Neural crest cell (in vitro differentiated cells): ENCODE measurements at regions not wholly inside any gene's neighbourhood (a gene's known extent, or its start where the extent isn't known, plus 50 kb on each side); places are given as distances from the start of the nearest gene placed in this dataset.

Experiments used
- DNase-seq: peaks from one replicate; pipeline ENCODE4 v3.0.0; 2021; ENCODE audit warnings: low read depth, mixed read lengths, low spot score
- H3K27ac Mint-ChIP-seq: one replicate; pipeline ENCODE4 v1.8.0; 2021; ENCODE audit warnings: mild to moderate bottlenecking, mixed read lengths; ENCODE audit not compliant: unreplicated experiment
- H3K27me3 Mint-ChIP-seq: 2 replicates; pipeline ENCODE4 v1.8.0; 2021; ENCODE audit warnings: low read depth, mild to moderate bottlenecking, mixed read lengths
- H3K36me3 Mint-ChIP-seq: 2 replicates; pipeline ENCODE4 v1.8.0; 2021; ENCODE audit warnings: low read depth, mild to moderate bottlenecking, mixed read lengths
- H3K4me1 Mint-ChIP-seq: 2 replicates; pipeline ENCODE4 v1.8.0; 2021; ENCODE audit warnings: mixed read lengths
- H3K4me3 Mint-ChIP-seq: one replicate; pipeline ENCODE4 v1.8.0; 2021; ENCODE audit warnings: mild to moderate bottlenecking, mixed read lengths
- H3K9me3 Mint-ChIP-seq: 2 replicates; pipeline ENCODE4 v1.8.0; 2021; ENCODE audit warnings: mixed read lengths
- TF ChIP-seq, protein P1 (sequence below): fragments of 200-600 bp; sonication (generic); conservative IDR thresholded peaks from 2 replicates; pipeline ENCODE4 v1.5.0; 2021; ENCODE audit warnings: antibody characterized with exemption, mild to moderate bottlenecking

DNA sequence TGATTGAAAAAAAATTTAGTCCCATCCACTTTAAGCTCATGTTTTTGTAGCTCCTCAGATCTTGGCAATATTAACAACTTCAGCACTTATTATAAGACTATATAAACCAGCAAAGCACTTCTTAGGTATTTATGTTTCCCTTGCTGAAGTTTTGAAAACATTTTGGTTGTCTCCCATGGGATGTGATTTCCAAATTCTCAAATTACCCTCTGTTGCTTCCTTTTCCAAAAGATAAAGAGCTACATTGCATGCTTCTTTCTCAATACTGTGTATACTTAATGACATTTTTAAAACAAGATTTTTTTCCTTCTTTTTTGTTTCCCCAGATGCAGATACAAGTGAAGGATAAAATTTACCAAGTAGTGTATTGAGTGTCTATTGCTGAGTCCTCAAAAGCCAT is 567.1 kb downstream of the CSNK1G3 start:
- Mint-ChIP-seq H3K36me3 (peaks cover 9% of the 10 kb centered on the region), H3K4me1 (no peaks in the 10 kb centered on the region), H3K4me3 (no peak overlapping the region), H3K27ac (no peak overlapping the region), H3K9me3 (peaks cover 13% of the 10 kb centered on the region), H3K27me3 (no peaks in the 10 kb centered on the region)
- TF ChIP-seq, protein P1, sequence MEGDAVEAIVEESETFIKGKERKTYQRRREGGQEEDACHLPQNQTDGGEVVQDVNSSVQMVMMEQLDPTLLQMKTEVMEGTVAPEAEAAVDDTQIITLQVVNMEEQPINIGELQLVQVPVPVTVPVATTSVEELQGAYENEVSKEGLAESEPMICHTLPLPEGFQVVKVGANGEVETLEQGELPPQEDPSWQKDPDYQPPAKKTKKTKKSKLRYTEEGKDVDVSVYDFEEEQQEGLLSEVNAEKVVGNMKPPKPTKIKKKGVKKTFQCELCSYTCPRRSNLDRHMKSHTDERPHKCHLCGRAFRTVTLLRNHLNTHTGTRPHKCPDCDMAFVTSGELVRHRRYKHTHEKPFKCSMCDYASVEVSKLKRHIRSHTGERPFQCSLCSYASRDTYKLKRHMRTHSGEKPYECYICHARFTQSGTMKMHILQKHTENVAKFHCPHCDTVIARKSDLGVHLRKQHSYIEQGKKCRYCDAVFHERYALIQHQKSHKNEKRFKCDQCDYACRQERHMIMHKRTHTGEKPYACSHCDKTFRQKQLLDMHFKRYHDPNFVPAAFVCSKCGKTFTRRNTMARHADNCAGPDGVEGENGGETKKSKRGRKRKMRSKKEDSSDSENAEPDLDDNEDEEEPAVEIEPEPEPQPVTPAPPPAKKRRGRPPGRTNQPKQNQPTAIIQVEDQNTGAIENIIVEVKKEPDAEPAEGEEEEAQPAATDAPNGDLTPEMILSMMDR = no peak
- no peak for DNase-seq

DNA sequence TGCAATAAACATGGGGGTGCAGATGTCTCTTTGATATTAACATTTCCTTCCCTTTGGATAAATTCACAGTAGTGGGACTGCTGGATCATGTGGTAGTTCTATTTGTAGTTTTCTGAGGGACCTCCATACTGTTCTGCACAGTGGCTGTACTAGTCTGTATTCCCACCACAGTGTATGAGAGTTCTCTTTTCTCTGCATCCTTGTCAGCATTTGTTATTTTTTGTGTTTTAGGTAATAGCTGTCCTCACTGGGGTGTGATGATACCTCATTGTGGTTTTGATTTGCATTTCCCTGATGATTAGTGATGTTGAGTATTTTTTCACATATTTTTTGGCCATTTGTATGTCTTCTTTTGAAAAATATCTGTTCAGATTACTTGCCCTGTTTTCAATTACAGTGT is 562.5 kb downstream of the CSNK1G3 start:
- Mint-ChIP-seq H3K4me1 (peaks cover 16% of the 10 kb centered on the region), H3K36me3 (peaks cover 7% of the 10 kb centered on the region), H3K27me3 (no peaks in the 10 kb centered on the region), H3K9me3 (peaks cover 9% of the 10 kb centered on the region), H3K4me3 (no peak overlapping the region), H3K27ac (no peak overlapping the region)
- TF ChIP-seq, protein P1 = no peak
- no peak for DNase-seq

DNA sequence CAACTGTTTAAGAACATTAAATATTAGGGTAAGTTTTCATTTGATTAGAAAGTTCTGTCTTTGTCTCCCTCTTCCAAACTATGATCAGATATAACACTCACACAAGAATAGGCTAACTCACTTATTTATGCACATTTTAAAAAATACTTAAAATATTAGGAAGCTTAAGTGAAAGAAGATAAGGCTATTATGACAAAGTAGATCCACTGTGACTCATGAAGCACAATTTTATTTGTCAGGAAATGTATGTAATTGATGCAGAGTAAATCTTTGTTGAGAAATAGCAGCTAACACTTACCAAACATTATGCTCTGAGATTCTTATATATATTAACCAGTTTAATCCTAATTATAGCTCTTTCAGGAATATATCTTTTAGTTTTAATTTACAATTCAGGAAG is 560.6 kb downstream of the CSNK1G3 start:
- H3K27me3 Mint-ChIP-seq = no peaks in the 10 kb centered on the region
- H3K9me3 Mint-ChIP-seq = peaks cover 12% of the 10 kb centered on the region
- DNase-seq = no peak
- TF ChIP-seq, protein P1 = no peak
- H3K27ac Mint-ChIP-seq = no peak overlapping the region
- H3K36me3 Mint-ChIP-seq = peaks cover 3% of the 10 kb centered on the region
- H3K4me3 Mint-ChIP-seq = no peak overlapping the region
- peaks cover 16% of the 10 kb centered on the region for H3K4me1 Mint-ChIP-seq

DNA sequence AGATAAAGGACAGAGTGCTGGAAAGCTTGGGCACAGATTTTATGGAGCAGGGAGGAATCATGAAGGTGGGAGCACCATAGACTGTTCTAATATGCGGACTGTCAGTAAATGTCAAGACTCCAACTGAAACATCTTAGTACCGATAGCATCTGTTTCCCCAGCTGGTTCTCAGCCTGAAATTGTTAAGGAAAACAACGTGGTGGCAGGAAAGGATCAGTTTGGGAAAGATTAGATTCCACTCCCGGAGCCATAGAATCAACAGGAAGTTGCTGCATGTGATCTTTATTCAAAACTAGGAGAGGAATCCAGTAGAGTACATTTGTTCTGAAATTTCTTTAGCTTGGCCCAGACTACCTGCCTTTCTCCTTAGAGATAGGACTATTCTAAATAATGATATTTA is 559.1 kb downstream of the CSNK1G3 start:
- Mint-ChIP-seq H3K36me3 (no peaks in the 10 kb centered on the region), H3K4me1 (peaks cover 16% of the 10 kb centered on the region), H3K9me3 (peaks cover 7% of the 10 kb centered on the region), H3K27ac (no peak overlapping the region), H3K4me3 (no peak overlapping the region), H3K27me3 (no peaks in the 10 kb centered on the region)
- TF ChIP-seq, protein P1 = no peak
- DNase-seq = no peak

DNA sequence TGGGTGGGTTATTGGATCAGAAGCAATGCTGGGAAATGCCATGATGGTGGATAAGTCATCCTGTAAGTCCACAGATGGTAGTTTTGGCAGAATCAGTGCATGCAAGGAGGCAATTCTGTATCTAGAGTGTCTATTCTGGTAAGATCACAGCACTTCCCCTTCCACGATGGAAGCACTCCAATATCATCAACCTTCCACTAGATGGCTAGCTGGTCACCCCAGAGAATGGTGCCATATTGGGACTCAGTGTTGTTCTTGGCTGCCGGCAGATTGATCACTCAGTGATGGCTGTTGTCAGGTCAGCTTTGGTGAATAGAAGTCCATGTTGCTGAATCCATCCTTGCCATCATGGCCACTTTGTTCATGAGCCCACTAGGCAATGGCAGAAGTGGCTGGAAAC is 553.5 kb downstream of the CSNK1G3 start:
- peaks cover 4% of the 10 kb centered on the region for H3K36me3 Mint-ChIP-seq
- no peaks in the 10 kb centered on the region for H3K27me3 Mint-ChIP-seq
- peak overlapping the region; percentile 47 for H3K27ac Mint-ChIP-seq
- H3K9me3 Mint-ChIP-seq = peaks cover 10% of the 10 kb centered on the region
- no peak for DNase-seq
- no peak overlapping the region for H3K4me3 Mint-ChIP-seq
- TF ChIP-seq, protein P1 = no peak
- peaks cover 20% of the 10 kb centered on the region for H3K4me1 Mint-ChIP-seq

DNA sequence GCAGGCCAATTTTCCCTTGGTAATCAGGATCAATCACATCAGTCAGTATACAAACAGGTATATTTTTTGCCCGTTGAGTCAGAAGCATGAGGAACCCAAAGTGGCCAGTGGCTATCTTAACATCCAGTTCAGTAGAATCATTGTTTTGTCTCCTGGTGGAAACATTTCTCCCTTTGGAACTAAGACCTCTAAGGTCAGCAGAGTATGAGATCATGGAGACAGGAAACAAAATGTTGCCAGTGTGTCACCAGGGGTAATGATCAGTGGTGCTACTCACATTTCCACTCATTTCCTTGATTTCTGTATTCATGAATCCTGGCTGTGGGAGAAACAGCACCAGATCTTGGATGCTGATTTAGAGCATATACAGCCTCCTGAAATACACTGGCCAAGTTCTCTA is 553.0 kb downstream of the CSNK1G3 start:
- TF ChIP-seq, protein P1 = no peak
- Mint-ChIP-seq H3K4me1 (peaks cover 20% of the 10 kb centered on the region), H3K36me3 (peaks cover 4% of the 10 kb centered on the region), H3K27me3 (no peaks in the 10 kb centered on the region), H3K9me3 (peaks cover 10% of the 10 kb centered on the region), H3K27ac (peak overlapping the region; percentile 68), H3K4me3 (no peak overlapping the region)
- no peak for DNase-seq
